H1 (cell line): ENCODE measurements at regions not wholly inside any gene's neighbourhood (a gene's known extent, or its start where the extent isn't known, plus 50 kb on each side); places are given as distances from the start of the nearest gene placed in this dataset.

Experiments
- CTCF ChIA-PET: fragments of 300-600 bp; sonication (Branson Sonifier 250); formaldehyde crosslinking; loops from one replicate; lab custom pipeline; 2021; ENCODE audit not compliant: partially characterized antibody; lab: Charles Lee
- POLR2A ChIA-PET: fragments of 300-600 bp; sonication (Branson Sonifier 250); formaldehyde crosslinking; loops from one replicate; lab custom pipeline; 2021; ENCODE audit warnings: inconsistent platforms; ENCODE audit not compliant: partially characterized antibody; lab: Charles Lee
- DNase-seq, 2 experiments: peaks; one replicate each; pipeline versions ENCODE4 v3.0.0 to v3.0.0-alpha.2; 2010 to 2022; ENCODE audit warnings: low spot score in 2 of 2, low read depth in 1 of 2, mixed read lengths in 1 of 2
- FAIRE-seq: peaks from 2 replicates; lab custom pipeline; 2011; peaks lifted over from hg19 to GRCh38; lab: Jason Lieb, UNC
- H2AFZ ChIP-seq: 2 replicates; pipeline ENCODE4 v1.8.1; 2012; ENCODE audit warnings: low read length, inconsistent platforms
- H2AK5ac ChIP-seq: 2 replicates; pipeline ENCODE4 v1.6.1; 2013; ENCODE audit warnings: low read depth, low read length
- H2BK120ac ChIP-seq: replicated peaks from 2 replicates; pipeline ENCODE3; 2013; ENCODE audit warnings: low read depth, low read length, inconsistent platforms
- H2BK12ac ChIP-seq: 2 replicates; pipeline ENCODE4 v1.6.1; 2013; ENCODE audit warnings: low read depth, low read length
- H2BK15ac ChIP-seq: 2 replicates; pipeline ENCODE4 v1.6.1; 2013; ENCODE audit warnings: low read length
- H2BK20ac ChIP-seq: 2 replicates; pipeline ENCODE4 v1.6.1; 2013; ENCODE audit warnings: low read length
- H2BK5ac ChIP-seq: 2 replicates; pipeline ENCODE4 v1.6.1; 2013; ENCODE audit warnings: low read depth, low read length
- H3K14ac ChIP-seq: 2 replicates; pipeline ENCODE4 v1.6.1; 2013; ENCODE audit warnings: inconsistent platforms; ENCODE audit not compliant: insufficient read length
- H3K18ac ChIP-seq: 2 replicates; pipeline ENCODE4 v1.6.1; 2013; ENCODE audit warnings: low read length; ENCODE audit errors: extremely low read depth
- H3K23ac ChIP-seq: 2 replicates; pipeline ENCODE4 v1.6.1; 2013; ENCODE audit warnings: inconsistent platforms; ENCODE audit not compliant: insufficient read length
- H3K23me2 ChIP-seq: 2 replicates; pipeline ENCODE4 v1.6.1; 2013; ENCODE audit warnings: low read depth, low read length
- H3K27ac ChIP-seq: 2 replicates; pipeline ENCODE4 v1.6.1; 2011; ENCODE audit warnings: low read depth, low read length, inconsistent platforms
- H3K27me3 ChIP-seq, 4 experiments: replicated peaks in 1 of 4; 1 replicate in 1 of 4; 2 replicates in 3 of 4; pipeline versions ENCODE4 v1.6.1 to v1.8.1; 2011 to 2013; ENCODE audit warnings: low read length in 3 of 4, mild to moderate bottlenecking in 3 of 4, inconsistent platforms in 2 of 4, mixed read lengths in 2 of 4, moderate library complexity in 1 of 4; ENCODE audit not compliant: control insufficient read depth in 3 of 4, insufficient read depth in 3 of 4; ENCODE audit errors: extremely low read depth in 1 of 4
- H3K36me3 ChIP-seq, 4 experiments: 2 replicates each; pipeline versions ENCODE4 v1.6.1 to v1.8.1; 2011 to 2013; ENCODE audit warnings: mild to moderate bottlenecking in 4 of 4, low read length in 3 of 4, moderate library complexity in 2 of 4, control low read depth in 1 of 4, inconsistent platforms in 1 of 4; ENCODE audit not compliant: insufficient read depth in 4 of 4, control insufficient read depth in 2 of 4
- H3K4ac ChIP-seq: replicated peaks from 2 replicates; pipeline ENCODE3; 2013; ENCODE audit warnings: low read length, low read depth, mixed read lengths, inconsistent platforms; ENCODE audit not compliant: insufficient read length
- H3K4me1 ChIP-seq, 4 experiments: replicated peaks in 1 of 4; 1 replicate in 1 of 4; 2 replicates in 3 of 4; pipeline versions ENCODE4 v1.6.1 to v1.8.1; 2011 to 2013; ENCODE audit warnings: low read length in 3 of 4, inconsistent platforms in 2 of 4, mixed read lengths in 1 of 4; ENCODE audit not compliant: insufficient read depth in 4 of 4, control insufficient read depth in 3 of 4
- H3K4me2 ChIP-seq, 2 experiments: 2 replicates each; pipeline versions ENCODE4 v1.6.1 to v1.8.1; 2011 to 2013; ENCODE audit warnings: low read depth in 2 of 2, low read length in 2 of 2, control low read depth in 1 of 2, inconsistent platforms in 1 of 2, mild to moderate bottlenecking in 1 of 2; ENCODE audit not compliant: insufficient read depth in 1 of 2
- H3K4me3 ChIP-seq, 4 experiments: fragments of 200-600, 300-600 bp in 1 of 4; sonication (generic), shearing (Covaris generic), sonication (Bioruptor Twin) in 1 of 4; 2 replicates each; pipeline versions ENCODE4 v1.5.1 to v1.8.1; 2011 to 2016; ENCODE audit warnings: low read length in 4 of 4, low read depth in 3 of 4, control low read depth in 2 of 4, inconsistent platforms in 2 of 4, mild to moderate bottlenecking in 2 of 4, mixed read lengths in 1 of 4, moderate library complexity in 1 of 4; ENCODE audit not compliant: insufficient read depth in 2 of 4; ENCODE audit errors: extremely low read depth in 1 of 4
- H3K56ac ChIP-seq: replicated peaks from 2 replicates; pipeline ENCODE3; 2013; ENCODE audit warnings: low read depth, mild to moderate bottlenecking, mixed read lengths, low read length, inconsistent platforms; ENCODE audit not compliant: insufficient read length
- H3K79me1 ChIP-seq: 2 replicates; pipeline ENCODE4 v1.6.1; 2013; ENCODE audit warnings: low read depth, low read length, control low read depth
- H3K79me2 ChIP-seq, 2 experiments: 2 replicates each; pipeline versions ENCODE4 v1.6.1 to v1.8.1; 2012 to 2013; ENCODE audit warnings: low read length in 2 of 2, mild to moderate bottlenecking in 2 of 2, inconsistent platforms in 1 of 2; ENCODE audit not compliant: insufficient read depth in 2 of 2, control insufficient read depth in 1 of 2
- H3K9ac ChIP-seq, 4 experiments: replicated peaks in 1 of 4; 1 replicate in 1 of 4; 2 replicates in 3 of 4; pipeline versions ENCODE4 v1.6.1 to v1.8.1; 2011 to 2013; ENCODE audit warnings: low read depth in 3 of 4, low read length in 3 of 4, control low read depth in 2 of 4, mild to moderate bottlenecking in 2 of 4, moderate library complexity in 2 of 4, inconsistent platforms in 1 of 4; ENCODE audit errors: extremely low read depth in 1 of 4
- H3K9me3 ChIP-seq, 2 experiments: 2 replicates each; pipeline versions ENCODE4 v1.6.1 to v1.8.1; 2012 to 2013; ENCODE audit warnings: mild to moderate bottlenecking in 2 of 2, moderate library complexity in 2 of 2, control low read depth in 1 of 2, inconsistent platforms in 1 of 2, low read depth in 1 of 2, low read length in 1 of 2, mixed read lengths in 1 of 2; ENCODE audit not compliant: insufficient read depth in 2 of 2
- H4K20me1 ChIP-seq, 2 experiments: replicated peaks in 1 of 2; 2 replicates each; pipeline versions ENCODE3 to v1.8.1; 2011 to 2013; ENCODE audit warnings: inconsistent platforms in 2 of 2, low read length in 2 of 2, mild to moderate bottlenecking in 1 of 2; ENCODE audit not compliant: insufficient read depth in 2 of 2, control insufficient read depth in 1 of 2
- H4K5ac ChIP-seq: 2 replicates; pipeline ENCODE4 v1.6.1; 2013; ENCODE audit warnings: low read length, low read depth, mixed read lengths, inconsistent platforms; ENCODE audit not compliant: insufficient read length
- H4K8ac ChIP-seq: 2 replicates; pipeline ENCODE4 v1.8.0; 2013; ENCODE audit warnings: mild to moderate bottlenecking, moderate library complexity, low read length, inconsistent platforms; ENCODE audit not compliant: insufficient read depth; ENCODE audit errors: extremely low read depth
- H4K91ac ChIP-seq: replicated peaks from 2 replicates; pipeline ENCODE3; 2013; ENCODE audit warnings: low read length, mixed read lengths, inconsistent platforms; ENCODE audit not compliant: insufficient read length
- CHD1 ChIP-seq: IDR thresholded peaks from 2 replicates; pipeline ENCODE4 v1.6.1; 2012; ENCODE audit warnings: low read depth, low read length, improper control_type of control experiment
- E2F6 ChIP-seq: IDR thresholded peaks from 2 replicates; pipeline ENCODE4 v1.6.1; 2012; ENCODE audit warnings: inconsistent platforms
- GTF2F1 ChIP-seq: IDR thresholded peaks from 2 replicates; pipeline ENCODE4 v1.6.1; 2012; ENCODE audit warnings: low read depth, low read length, improper control_type of control experiment, borderline replicate concordance
- SIN3A ChIP-seq, 2 experiments: IDR thresholded peaks in 1 of 2; conservative IDR thresholded peaks in 1 of 2; 2 replicates each; pipeline ENCODE4 v1.6.1; 2011 to 2012; ENCODE audit warnings: low read length in 2 of 2, improper control_type of control experiment in 1 of 2, low read depth in 1 of 2, mild to moderate bottlenecking in 1 of 2
- SUZ12 ChIP-seq: fragments of 200-600 bp; sonication (generic); IDR thresholded peaks from 2 replicates; pipeline ENCODE4 v1.6.1; 2012; ENCODE audit warnings: mild to moderate bottlenecking, inconsistent platforms, low read length, moderate library complexity, mixed read lengths
- TAF1 ChIP-seq: IDR thresholded peaks from 2 replicates; pipeline ENCODE4 v1.6.1; 2011; ENCODE audit warnings: mild to moderate bottlenecking, low read depth, low read length
- USF2 ChIP-seq: IDR thresholded peaks from 2 replicates; pipeline ENCODE4 v1.6.1; 2011; ENCODE audit warnings: low read length, improper control_type of control experiment
- WGBS, 2 experiments: shearing (Covaris generic) in 1 of 2; methylation state at CpG; one replicate each; pipeline versions ENCODE4 v1.1.6 to v1.1.7; 2013 to 2015; ENCODE audit warnings: low lambda C conversion rate in 2 of 2, mixed read lengths in 2 of 2, inconsistent platforms in 1 of 2, low coverage in 1 of 2, missing lambda C conversion rate in 1 of 2; ENCODE audit not compliant: insufficient replicate concordance in 2 of 2, insufficient coverage in 1 of 2, insufficient read length in 1 of 2; ENCODE audit errors: extremely low coverage in 1 of 2, missing lambda C conversion rate in 1 of 2; 5-methylcytosine and 5-hydroxymethylcytosine counted together

- H2BK12ac ChIP-seq = no peak overlapping the region
- H2BK20ac ChIP-seq = no peak overlapping the region
- no peak overlapping the region for H2BK5ac ChIP-seq
- no peak overlapping the region for H2AK5ac ChIP-seq
- no peak overlapping the region for H2BK120ac ChIP-seq
- H3K4me2 ChIP-seq = no peak overlapping the region
- POLR2A ChIA-PET = no interaction called here
- H3K56ac ChIP-seq = no peak overlapping the region
- DNase-seq = peak in 1 of 2 experiments; percentile 11
- H4K5ac ChIP-seq = no peak overlapping the region
- WGBS, 2 experiments = 84 to 100% methylated on average over 1 to 5 of the region's 5 CpGs
- H3K79me2 ChIP-seq = no peaks in the 10 kb centered on the region
- no peak overlapping the region for H3K18ac ChIP-seq
- no peaks in the 10 kb centered on the region for H3K9me3 ChIP-seq
- H3K23ac ChIP-seq = no peak overlapping the region
- no peaks in the 10 kb centered on the region; a peak in 1 of 7 replicates for H3K27me3 ChIP-seq
- H3K23me2 ChIP-seq = no peaks in the 10 kb centered on the region
- CTCF ChIA-PET = interaction anchor here (0.6 to 1.1 kb wide), 3 partner anchors 10 to 35 kb away, joined by 3 to 5 read pairs (median 3); no protein-coding TSS in a partner anchor
- peaks cover 0 to under 1% (median 0%) of the 10 kb centered on the region in 4 experiments; a peak in 2 of 7 replicates for H3K4me1 ChIP-seq
- no peaks in the 10 kb centered on the region for H4K20me1 ChIP-seq
- no peak overlapping the region for H2BK15ac ChIP-seq
- no peak overlapping the region for H4K8ac ChIP-seq
- H2AFZ ChIP-seq = no peak overlapping the region
- TF ChIP-seq E2F6 (no peak), SUZ12 (no peak), SIN3A (conservative IDR thresholded peaks at IDR 0.05 in 1 of 2, IDR thresholded peaks at IDR 0.05 in 1 of 2; ENCODE audit: low read depth in 1 of 2, low read length in 2 of 2) (no peak), USF2 (no peak), CHD1 (no peak), GTF2F1 (no peak), TAF1 (no peak)
- TF ChIP-seq, all 59 proteins: peak for 0
- Histone ChIP-seq H3K9ac (no peak overlapping the region), H3K14ac (no peak overlapping the region), H3K36me3 (no peaks in the 10 kb centered on the region), H4K91ac (no peak overlapping the region), H3K4me3 (no peak overlapping the region), H3K79me1 (no peaks in the 10 kb centered on the region), H3K27ac (no peak overlapping the region), H3K4ac (no peak overlapping the region)
- FAIRE-seq = no peak
Observed at GRCh38 chr6:14240411-14241166, 123.0 kb downstream of the CD83 start.
